A673 (cell line): ENCODE measurements at regions not wholly inside any gene's neighbourhood (a gene's known extent, or its start where the extent isn't known, plus 50 kb on each side); places are given as distances from the start of the nearest gene placed in this dataset.

Source experiments
- BruUV-seq: library from RNA; stranded (reverse); fragments of 400-500 nt; replicated peaks from 2 replicates; lab custom pipeline; 2021; lab: Mats Ljungman, UMichigan
- CTCF ChIA-PET: fragments of 300-600 bp; sonication (Branson Sonifier 250); formaldehyde crosslinking; loops from one replicate; lab custom pipeline; 2022; ENCODE audit warnings: antibody characterized with exemption; lab: Charles Lee
- POLR2A ChIA-PET: fragments of 300-600 bp; sonication (Branson Sonifier 250); formaldehyde crosslinking; loops from one replicate; lab custom pipeline; 2022; ENCODE audit warnings: antibody characterized with exemption; ENCODE audit not compliant: low non-redundant PET; lab: Charles Lee
- DNase-seq: peaks from one replicate; pipeline ENCODE4 v3.0.0-alpha.2; 2015; ENCODE audit warnings: low spot score
- H3K27ac ChIP-seq: fragments of 200-600 bp; sonication (generic); 2 replicates; pipeline ENCODE4 v1.5.1; 2016; ENCODE audit warnings: mixed run types, low read depth, mild to moderate bottlenecking, mixed read lengths, antibody characterized with exemption, low read length; ENCODE audit not compliant: poor library complexity, severe bottlenecking
- H3K27me3 ChIP-seq: fragments of 200-600 bp; sonication (generic); replicated peaks from 2 replicates; pipeline ENCODE4 v1.6.1; 2017; ENCODE audit warnings: mixed run types, low read depth, mild to moderate bottlenecking, mixed read lengths, antibody characterized with exemption, low read length; ENCODE audit not compliant: insufficient read depth, poor library complexity
- H3K36me3 ChIP-seq: fragments of 200-600 bp; sonication (generic); 2 replicates; pipeline ENCODE4 v1.6.1; 2016; ENCODE audit warnings: mixed run types, mild to moderate bottlenecking, mixed read lengths, antibody characterized with exemption, low read length; ENCODE audit not compliant: insufficient read depth, poor library complexity, severe bottlenecking
- H3K4me1 ChIP-seq: fragments of 200-600 bp; sonication (generic); 2 replicates; pipeline ENCODE4 v1.6.1; 2017; ENCODE audit warnings: mixed run types, mild to moderate bottlenecking, mixed read lengths, antibody characterized with exemption, low read length; ENCODE audit not compliant: insufficient read depth, poor library complexity, severe bottlenecking
- H3K4me3 ChIP-seq: fragments of 200-600 bp; sonication (generic); 2 replicates; pipeline ENCODE4 v1.5.1; 2016; ENCODE audit warnings: low read depth, mixed run types, mild to moderate bottlenecking, mixed read lengths, low read length; ENCODE audit not compliant: poor library complexity, severe bottlenecking
- H3K9me3 ChIP-seq: fragments of 200-600 bp; sonication (generic); 2 replicates; pipeline ENCODE4 v1.6.1; 2016; ENCODE audit warnings: mixed run types, low read depth, mild to moderate bottlenecking, mixed read lengths, antibody characterized with exemption, low read length; ENCODE audit not compliant: poor library complexity, severe bottlenecking
- EZH2 ChIP-seq: fragments of 200-600 bp; sonication (generic); IDR thresholded peaks from 2 replicates; pipeline ENCODE4 v1.6.1; 2017; ENCODE audit warnings: borderline replicate concordance, low read depth, mild to moderate bottlenecking, mixed read lengths, antibody characterized with exemption, low read length; ENCODE audit not compliant: poor library complexity, severe bottlenecking
- intact Hi-C: fragments of 100-400 bp; cut with micrococcal nuclease; formaldehyde crosslinking; loops from one replicate; pipeline ENCODE4 v1.10.0; 2022; ENCODE audit not compliant: unreplicated experiment
- TF ChIP-seq, protein P1 (sequence below): fragments of 300-800, 200-600 bp; sonication (generic); conservative IDR thresholded peaks from 2 replicates; pipeline ENCODE4 v1.5.1; 2017; ENCODE audit warnings: low read depth, mild to moderate bottlenecking, antibody characterized with exemption, low read length, moderate library complexity, mixed read lengths

DNA sequence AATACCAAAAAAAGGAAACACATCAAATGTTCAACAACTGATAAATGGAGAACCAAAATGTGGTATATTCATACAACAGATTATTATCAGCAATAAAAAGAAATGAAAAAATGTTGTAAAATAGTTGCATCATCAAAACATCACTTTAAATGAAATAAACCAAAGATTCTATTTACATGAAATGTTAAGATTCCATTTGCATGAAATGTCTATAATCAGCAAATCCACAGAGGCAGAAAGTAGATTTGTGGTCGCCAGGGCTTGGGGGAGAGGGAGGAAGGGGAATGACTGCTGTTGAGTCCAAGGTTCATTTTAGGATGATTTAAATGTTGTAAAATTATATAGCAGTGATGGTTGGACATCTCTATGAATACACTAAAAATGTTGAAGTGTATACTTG, 181.9 kb downstream of the RTP5 start:
- no peak for DNase-seq
- BruUV-seq: no TSS peak
- no peaks in the 10 kb centered on the region for H3K27me3 ChIP-seq
- H3K4me3 ChIP-seq: no peak overlapping the region
- TF ChIP-seq EZH2: no peak
- TF ChIP-seq, protein P1, sequence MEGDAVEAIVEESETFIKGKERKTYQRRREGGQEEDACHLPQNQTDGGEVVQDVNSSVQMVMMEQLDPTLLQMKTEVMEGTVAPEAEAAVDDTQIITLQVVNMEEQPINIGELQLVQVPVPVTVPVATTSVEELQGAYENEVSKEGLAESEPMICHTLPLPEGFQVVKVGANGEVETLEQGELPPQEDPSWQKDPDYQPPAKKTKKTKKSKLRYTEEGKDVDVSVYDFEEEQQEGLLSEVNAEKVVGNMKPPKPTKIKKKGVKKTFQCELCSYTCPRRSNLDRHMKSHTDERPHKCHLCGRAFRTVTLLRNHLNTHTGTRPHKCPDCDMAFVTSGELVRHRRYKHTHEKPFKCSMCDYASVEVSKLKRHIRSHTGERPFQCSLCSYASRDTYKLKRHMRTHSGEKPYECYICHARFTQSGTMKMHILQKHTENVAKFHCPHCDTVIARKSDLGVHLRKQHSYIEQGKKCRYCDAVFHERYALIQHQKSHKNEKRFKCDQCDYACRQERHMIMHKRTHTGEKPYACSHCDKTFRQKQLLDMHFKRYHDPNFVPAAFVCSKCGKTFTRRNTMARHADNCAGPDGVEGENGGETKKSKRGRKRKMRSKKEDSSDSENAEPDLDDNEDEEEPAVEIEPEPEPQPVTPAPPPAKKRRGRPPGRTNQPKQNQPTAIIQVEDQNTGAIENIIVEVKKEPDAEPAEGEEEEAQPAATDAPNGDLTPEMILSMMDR: no peak
- H3K9me3 ChIP-seq: no peaks in the 10 kb centered on the region
- ChIA-PET POLR2A (no interaction called here), CTCF (no interaction called here)
- no peaks in the 10 kb centered on the region for H3K4me1 ChIP-seq
- no peaks in the 10 kb centered on the region for H3K36me3 ChIP-seq
- intact Hi-C loops: no loop called here
- no peak overlapping the region for H3K27ac ChIP-seq

DNA sequence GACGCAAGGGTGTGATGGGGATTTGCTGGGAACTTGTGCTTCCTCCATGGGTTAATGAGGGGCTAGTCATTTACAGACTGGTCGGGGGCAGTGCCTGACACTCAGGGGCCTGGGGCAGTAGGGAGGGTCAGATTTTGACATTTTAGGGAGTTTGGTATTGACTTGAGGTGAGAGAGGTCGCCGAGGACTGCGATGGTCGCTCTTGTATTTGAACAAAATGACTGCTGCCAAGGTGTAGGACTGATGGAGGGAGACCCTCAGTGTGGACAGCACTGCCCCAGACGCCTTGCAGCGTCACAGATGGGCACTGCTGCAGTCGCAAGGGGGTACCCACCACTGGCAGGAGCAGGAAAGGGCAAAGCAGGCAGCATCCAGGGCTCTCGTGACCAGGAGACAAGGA, 182.9 kb downstream of the RTP5 start:
- BruUV-seq: no TSS peak
- no peak for TF ChIP-seq EZH2
- TF ChIP-seq, protein P1: no peak
- intact Hi-C loops: no loop called here
- H3K27me3 ChIP-seq: no peaks in the 10 kb centered on the region
- no peaks in the 10 kb centered on the region for H3K9me3 ChIP-seq
- H3K4me3 ChIP-seq: no peak overlapping the region
- H3K27ac ChIP-seq: no peak overlapping the region
- no peaks in the 10 kb centered on the region for H3K36me3 ChIP-seq
- H3K4me1 ChIP-seq: no peaks in the 10 kb centered on the region
- POLR2A ChIA-PET: no interaction called here
- DNase-seq: no peak
- CTCF ChIA-PET: no interaction called here

DNA sequence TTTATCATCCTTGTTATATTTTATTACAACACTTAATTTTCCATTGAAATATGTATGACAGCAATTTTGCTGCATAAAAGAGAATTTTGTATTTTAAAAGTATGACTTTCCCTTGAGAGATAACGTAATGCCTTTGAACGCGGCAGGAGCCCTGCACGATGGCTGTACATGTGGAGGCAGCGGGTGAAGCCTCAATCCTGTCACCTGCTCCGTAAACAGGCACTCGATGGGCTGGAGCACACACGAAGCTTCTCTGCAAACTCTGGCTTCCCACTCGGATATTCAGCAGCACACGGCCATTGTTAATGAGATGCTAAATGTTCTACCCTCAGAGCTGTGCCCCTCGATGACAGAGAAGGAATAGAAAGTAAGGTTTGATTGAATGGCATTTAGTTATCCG, 184.4 kb downstream of the RTP5 start:
- Histone ChIP-seq H3K27ac (no peak overlapping the region), H3K36me3 (no peaks in the 10 kb centered on the region), H3K9me3 (no peaks in the 10 kb centered on the region), H3K4me3 (no peak overlapping the region), H3K4me1 (no peaks in the 10 kb centered on the region), H3K27me3 (no peaks in the 10 kb centered on the region)
- intact Hi-C loops: no loop called here
- CTCF ChIA-PET: no interaction called here
- TF ChIP-seq, protein P1: no peak
- TF ChIP-seq EZH2: no peak
- BruUV-seq: no TSS peak
- POLR2A ChIA-PET: no interaction called here
- DNase-seq: no peak
